ENCODE measurements at regions not wholly inside any gene's neighbourhood (a gene's known extent, or its start where the extent isn't known, plus 50 kb on each side); places are given as distances from the start of the nearest gene placed in this dataset.

DNA sequence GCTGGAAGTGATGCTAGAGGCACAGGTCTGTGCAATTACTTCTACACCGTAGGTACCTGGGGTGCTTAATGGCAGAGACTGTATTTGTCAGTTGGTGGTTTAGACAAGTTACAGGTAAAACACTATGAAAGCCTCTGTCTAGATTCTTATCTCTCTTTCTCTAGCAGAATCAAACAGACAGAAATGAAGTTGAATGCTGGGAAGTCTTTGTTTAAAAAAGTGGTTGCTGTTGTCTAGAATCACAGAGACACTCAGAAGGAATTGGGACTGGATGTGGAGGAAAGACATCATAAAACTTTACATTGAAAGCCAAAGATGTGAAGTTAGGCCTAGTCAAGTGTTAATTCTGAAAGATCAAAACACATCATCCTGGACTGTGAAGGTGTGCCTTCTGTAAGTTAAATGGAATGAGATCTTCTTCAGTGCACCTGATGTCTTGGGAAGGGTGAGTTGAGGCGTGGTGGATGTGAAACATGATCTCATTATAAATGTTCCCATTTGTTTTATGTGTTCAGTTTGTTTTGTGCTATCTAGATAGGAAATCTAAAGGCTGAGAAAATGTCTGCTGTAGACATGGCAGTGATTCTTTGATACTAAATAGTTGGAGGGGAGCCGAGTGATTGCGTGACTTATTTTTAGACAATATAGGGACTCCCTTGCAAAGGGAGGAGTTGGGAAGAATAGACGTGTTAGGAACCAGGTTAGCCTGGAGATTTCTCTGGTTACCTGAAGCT lies 290.2 kb downstream of the SOX4 start:
- DNase-seq (ENCODE audit: low read depth, low spot score) = no peak

DNA sequence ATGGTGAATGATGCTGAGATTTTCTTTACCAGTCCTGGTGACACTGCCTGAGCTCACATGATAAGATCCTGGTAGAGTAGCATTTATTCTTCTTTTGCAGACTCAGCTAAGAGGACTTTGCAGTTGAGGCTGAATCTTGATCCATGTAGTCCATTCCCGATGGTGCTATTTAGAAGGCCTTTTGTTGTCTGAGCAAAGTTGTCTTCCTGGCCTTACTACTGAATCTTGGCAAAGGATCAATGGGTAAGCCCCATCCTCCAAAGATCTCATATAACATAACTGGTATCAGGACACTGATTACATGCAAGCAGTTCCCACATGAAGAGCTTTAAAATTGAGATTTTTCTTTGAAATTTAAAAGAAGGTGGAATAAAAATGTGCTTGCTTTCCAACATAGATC lies 291.6 kb downstream of the SOX4 start:
- DNase-seq (ENCODE audit: low read depth, low spot score) = peak; percentile 10

DNA sequence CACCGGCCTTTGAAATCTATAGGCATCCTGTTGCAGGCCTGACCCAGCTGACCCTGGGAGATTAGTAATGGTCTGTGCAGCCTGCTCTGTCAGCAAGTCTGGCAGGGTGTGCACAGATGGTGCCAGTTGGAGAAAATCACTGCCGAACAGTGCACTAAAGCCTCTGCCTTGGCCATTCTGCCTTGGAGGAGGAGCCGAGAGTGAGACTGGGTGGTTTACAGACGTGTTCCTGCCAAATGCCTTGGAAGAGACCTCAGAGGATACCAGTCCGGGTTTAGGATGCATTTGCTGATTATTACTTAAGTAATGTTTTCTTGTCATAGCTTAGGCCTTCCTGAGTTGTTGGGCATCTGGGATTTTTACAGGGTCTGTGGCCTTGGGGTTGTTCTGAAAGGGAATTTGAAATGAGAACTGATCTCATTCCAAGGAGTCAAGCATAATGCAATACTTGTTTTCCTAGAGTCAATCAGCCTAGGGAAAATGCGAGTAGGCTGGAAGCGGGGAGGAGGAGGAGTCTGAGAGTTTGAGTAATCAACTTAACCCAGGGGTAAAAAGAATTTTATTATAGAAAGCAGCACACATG lies 292.1 kb downstream of the SOX4 start:
- peak; percentile 84 for DNase-seq (ENCODE audit: low read depth, low spot score)

DNA sequence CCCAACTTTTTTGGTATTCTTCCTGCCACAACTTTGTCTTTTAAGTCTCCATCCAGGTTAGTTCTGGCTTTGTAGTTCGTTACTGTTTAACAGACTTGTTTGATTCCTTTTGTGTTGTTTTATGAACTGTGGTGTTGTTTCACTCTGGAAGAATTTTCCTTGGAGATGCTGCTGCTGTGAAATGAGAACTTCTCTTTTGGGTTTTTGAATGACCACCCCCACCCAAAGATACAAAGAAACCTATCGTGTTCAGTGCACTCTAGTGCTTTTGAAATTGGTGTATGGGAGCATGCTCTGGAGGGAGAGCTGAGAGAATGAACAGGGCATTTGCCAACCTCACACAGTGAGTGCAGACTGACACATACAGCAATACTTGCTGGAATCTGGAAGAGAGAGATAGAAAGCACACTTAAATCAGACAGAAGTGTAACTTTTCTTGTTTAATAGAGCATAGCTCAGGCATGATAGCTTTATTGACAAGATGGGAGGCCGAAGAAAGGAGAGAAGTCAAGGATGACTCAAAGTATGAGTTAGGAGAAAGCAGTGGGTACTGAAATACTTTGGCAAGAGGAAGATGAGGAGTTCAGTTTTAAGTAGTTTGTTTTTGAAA lies 293.1 kb downstream of the SOX4 start:
- DNase-seq (ENCODE audit: low read depth, low spot score) = no peak

DNA sequence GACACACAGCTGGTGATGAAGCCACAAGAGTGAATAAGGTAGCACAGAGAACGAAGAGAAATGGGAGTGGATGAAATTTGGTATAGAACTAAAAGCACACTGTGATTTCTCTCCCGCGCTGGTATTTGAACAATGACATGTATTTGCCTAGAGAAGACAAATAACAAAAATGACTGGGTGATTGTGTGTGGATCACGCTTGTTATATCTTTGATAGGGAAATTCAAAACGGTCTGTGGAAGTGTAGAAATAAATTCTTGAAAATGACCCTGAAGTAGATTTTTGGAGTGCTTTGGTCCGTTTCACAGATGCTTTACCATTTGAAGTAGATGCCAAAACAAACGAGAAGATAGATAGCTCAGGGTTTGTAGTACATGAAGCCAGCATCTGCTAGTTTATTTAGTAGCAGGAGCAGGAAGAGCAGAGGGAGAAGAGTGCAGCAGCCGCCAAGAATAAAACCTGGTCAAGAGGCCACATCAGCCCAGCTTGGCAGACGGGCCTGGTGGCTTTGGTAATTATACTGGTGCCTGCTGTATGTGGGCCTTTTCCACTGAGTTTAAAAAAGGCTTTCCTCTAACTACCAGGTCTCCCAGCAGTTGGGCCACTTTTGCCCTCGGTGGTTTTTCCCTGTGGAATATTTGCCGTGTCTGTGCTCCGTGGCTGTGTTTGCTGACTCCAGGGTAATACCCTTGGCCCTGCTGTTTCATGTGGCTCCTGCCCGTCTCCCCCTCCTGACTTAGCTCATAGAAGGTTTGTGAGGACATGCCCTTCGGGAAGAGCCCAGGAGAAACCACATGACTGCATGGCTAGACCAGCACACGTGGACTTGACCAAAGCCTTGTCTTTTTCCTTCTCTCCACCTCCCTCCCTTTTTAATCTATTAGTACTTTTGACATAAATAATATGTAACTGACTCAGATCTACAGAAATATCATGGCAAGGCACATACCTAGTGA lies 294.0 kb downstream of the SOX4 start:
- DNase-seq (ENCODE audit: low read depth, low spot score) = no peak

DNA sequence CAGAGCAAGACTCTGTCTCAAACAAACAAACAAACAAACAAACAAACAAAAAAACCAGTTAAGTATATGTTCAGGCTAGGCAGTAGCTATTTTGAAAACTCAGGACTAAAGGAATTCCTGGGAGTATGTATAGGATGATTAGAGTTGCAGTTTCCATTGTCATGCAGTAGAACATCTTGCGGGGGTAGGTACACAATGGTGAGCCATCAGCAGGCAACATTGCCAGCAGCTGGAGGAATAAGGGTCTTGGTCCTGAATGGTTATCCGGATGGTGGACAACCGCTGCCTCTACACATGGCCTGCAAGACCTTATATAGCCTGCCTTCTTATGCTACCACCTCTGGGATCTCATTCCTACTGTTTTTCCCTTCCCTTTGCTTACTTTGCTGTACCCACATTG lies 297.5 kb downstream of the SOX4 start:
- no peak for DNase-seq (ENCODE audit: low read depth, low spot score)

DNA sequence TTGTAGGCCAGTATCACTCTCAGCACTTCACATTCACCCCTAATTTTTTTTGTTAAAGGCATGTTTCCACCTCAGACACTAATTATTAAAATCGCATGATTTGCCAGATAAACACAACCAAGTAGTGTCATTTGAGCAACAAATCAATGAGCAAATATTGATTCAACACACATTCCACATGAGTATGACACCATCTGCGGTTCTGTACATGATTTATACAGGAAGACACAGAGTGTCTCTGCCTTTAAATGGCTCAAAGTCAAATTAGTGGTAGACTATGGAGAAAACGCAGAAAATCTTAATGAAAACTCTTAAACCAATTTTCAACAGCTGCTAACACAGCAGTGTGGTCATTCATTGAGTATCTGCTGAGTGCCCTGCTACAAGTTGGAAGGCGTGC lies 300.2 kb downstream of the SOX4 start:
- no peak for DNase-seq (ENCODE audit: low read depth, low spot score)

DNA sequence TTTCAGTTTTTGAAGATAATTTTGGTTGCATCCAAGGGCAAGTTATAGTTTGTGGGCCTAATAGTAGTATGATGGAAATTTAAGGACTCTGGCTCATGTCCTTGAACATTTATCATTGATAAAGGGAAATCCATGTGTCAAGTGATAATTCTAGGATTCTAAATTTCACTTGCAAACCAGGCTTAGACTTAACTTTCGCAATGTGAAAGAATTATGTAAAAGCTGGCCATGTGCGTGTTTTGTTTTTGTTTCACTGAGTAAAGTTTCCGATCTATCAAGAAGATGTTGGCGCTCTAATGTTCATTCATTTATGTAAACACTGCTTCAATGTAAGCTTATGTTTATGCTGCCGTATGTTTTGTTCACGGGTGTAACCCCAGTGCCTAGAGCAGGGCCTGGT lies 302.0 kb downstream of the SOX4 start:
- DNase-seq (ENCODE audit: low read depth, low spot score) = no peak

DNA sequence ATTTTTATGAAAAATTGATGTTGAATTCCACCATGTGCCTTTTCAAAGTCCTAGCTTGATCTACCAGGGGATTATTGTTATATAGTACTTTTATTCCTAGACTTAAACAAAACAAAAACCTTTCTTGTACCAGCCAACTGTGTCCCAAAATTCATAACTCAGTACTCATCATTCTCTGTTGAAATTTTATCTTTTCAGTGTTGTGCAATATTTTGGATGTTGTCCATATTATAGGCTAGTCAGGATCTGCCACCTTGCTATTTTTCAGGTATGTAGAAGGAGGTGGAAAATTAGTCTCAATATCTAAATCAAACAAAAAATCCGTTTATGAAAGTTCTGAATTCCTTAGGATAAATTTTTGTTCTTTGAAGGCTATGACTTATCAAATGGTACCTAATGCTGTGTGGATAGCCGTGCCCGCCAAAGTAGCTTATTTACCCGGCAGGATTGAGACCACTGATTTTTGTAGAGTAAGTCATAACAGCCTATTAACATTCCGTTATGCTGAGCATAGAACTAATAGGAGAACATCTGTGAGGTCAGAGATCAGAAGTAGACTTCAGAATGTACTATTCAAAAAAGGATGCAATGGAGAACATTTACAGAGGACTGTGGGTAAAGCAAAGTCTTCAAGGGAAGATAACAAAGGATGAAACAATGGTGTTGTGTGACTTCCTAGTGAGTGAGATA lies 304.7 kb downstream of the SOX4 start:
- DNase-seq (ENCODE audit: low read depth, low spot score) = no peak

DNA sequence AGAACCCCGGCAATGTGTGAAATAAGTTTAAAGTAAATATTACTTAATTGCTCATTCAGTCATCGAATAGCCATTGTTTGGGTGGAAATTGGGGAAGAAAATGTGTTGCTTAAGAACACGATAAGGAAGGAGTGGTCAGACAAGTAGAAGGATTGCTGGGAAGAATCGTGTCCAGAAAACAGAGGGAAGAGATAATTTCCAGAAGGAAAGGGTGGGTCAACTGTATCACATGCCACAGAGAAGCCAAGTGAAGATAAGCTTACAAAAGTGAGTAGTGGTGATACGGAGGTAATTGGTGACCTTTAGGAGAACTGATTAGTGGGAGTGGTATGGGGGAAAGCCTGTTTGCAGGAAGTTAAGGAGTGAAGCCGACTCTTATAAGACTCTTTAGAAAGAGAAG lies 306.2 kb downstream of the SOX4 start:
- no peak for DNase-seq (ENCODE audit: low read depth, low spot score)

DNA sequence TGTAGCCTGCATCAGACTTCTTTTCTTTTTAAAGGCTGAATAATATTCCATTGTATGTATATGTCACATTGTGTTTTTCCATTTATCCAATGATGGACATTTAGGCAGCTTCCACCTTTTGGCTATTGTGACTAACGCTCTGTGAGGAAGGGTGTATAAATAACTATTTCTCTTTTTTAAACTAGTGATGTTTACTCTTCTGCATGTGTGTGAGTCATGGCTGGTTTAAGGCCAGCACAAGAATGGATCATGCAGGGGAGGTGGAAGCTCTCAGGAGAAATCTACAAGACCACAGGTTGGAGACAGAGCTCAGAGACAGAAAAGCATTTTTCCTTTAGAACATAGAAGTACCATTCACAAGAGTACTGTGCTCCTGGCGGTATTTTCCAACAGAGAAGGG lies 307.2 kb downstream of the SOX4 start:
- no peak for DNase-seq (ENCODE audit: low read depth, low spot score)

DNA sequence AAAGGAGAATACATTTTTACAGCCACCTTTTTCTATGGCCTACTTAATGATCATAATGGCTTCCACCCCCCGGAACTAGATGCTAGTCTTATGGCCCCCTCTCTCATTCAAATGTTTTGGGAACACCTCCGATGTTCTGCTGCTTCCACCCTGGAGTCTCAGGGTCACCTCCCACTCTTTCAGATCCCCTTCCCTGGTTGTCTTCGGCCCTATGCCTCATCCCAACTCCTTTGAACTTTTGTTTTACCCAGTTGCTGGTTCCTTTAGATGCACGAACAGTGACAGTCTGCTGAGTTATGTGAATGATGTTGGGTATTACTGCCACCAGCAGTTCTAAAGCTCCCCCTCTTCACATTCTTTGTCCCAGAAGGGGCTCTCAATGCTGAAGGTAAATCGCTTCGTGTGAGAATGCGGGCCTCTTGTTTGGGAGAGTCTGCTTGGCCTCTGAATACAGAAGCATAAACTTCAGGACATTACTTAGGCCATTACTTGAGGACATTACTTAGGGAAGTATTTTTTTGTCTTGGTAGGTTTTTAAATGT lies 309.1 kb downstream of the SOX4 start:
- DNase-seq (ENCODE audit: low read depth, low spot score) = no peak

DNA sequence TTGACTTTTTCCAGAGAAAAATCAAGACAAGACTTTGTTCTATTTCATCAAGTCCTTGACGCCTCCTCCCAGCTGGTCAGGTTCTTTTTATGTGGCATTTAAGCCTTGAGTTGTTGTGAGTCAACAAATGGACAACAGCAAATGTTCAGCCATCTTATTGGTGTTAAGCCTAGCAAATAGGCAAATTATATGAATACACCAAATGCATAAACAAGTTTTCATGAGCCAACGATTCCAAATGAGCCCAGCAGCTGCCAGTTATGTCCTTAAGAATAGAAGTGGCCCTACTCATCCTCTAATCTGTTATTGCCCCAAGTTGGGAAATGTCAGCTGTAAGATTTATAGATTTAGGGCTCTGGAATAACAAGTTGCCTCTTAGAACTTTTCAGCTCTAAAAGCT lies 312.0 kb downstream of the SOX4 start:
- DNase-seq (ENCODE audit: low read depth, low spot score) = no peak

DNA sequence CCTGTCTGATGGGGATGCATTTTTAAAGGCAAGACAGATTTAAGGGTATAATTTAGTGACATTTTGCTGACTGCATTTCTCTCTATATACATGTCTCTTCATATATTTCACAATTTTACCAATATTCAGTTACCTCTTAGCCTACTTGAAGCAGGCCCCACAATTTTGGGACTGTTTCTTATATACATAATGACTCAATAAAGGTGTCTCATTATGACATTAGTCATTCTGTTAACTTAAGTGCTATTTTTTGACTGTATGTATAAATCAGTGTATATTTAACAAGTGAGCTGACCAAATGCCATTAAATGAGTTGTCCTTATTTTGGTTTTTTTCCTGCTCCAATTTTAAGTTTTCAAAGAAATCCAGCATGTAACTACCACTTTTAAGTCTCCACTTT lies 313.3 kb downstream of the SOX4 start:
- no peak for DNase-seq (ENCODE audit: low read depth, low spot score)

DNA sequence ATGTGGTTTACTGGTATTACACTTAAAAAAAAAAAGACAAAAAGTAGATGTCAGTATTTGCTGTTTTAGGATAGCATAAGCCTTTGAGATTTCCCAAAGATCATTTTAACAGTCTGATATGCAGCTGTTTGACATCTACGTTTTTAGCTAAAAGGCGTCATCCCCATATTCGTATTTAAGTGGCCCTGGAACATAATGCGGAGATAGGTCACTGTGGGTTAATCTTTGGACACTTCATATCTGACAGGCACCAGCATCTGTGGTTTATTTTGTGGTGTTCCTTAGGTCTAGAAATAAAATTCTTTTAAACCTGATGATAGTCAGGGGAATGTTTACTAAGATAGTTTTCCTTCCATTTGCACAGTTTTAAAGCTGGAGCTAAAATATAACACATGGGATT lies 313.7 kb downstream of the SOX4 start:
- DNase-seq (ENCODE audit: low read depth, low spot score) = no peak

DNA sequence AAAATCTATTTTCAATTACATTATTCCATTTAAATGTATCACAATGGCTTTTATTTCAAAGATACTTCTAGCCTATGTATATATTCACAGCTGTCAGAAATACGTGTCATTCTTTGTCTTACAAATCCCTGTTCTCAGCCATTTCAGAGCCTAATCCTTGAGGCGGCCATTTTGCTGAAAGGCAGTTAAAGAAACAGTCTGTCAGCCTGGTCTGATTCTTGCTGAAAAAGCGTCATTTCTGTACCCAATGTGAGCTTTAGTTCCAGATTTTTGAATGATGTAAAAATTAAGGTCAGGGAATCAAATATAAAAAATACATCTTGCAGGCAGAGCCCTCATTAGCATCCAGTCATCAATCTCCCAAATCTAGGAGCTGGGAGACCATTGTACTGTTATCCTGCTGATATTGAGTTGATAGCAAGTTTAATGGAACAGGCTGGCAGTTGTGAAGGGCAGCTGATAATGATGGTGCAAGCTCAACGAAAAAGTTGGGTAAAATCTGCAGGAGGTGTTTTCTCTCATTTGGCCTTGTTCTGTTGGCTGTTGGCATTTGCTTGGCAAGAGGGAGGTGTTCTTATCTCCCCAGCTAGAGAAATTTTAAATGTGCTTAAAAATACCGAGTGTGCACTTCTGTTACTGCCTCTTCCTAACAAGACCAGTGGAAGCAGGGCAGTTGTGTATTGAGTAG lies 314.8 kb downstream of the SOX4 start:
- DNase-seq (ENCODE audit: low read depth, low spot score) = no peak

DNA sequence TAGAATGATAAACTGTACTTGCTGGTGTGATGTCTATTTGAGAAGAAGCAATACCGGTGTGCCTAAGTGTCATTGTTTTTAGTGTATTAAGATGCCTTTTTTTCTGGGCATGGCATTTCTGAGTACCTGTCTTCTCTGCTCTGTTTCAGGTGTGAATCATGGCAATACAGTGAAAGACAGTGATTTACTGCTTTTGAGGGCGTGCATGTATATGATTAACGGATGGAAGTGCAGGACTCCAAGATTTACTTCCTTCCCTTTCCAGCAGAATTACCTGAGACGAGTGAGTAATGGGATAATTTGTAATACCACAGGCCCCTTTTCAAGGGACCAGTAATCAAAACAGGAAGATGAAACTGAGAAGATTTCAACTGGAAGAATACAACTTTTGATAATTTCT lies 315.8 kb downstream of the SOX4 start:
- DNase-seq (ENCODE audit: low read depth, low spot score) = no peak

DNA sequence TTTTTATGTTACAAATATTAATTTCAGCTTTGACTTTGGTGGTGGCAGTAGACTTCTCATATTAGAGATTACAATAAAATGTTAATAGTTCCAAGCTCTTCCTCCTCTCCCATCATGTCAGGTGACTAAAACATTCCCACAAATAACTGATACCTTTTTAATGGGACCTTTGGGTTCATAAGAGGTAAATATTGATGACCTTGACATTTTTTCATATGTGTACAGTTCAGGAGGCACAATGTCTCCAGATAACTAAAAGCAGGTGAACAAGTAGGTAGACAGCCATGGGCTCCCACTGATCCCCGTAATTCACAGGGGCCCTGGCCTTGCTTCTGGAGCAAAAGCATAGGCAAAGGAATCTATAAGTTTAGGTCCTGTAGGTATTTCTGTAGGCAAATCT lies 317.7 kb downstream of the SOX4 start:
- DNase-seq (ENCODE audit: low read depth, low spot score) = no peak

DNA sequence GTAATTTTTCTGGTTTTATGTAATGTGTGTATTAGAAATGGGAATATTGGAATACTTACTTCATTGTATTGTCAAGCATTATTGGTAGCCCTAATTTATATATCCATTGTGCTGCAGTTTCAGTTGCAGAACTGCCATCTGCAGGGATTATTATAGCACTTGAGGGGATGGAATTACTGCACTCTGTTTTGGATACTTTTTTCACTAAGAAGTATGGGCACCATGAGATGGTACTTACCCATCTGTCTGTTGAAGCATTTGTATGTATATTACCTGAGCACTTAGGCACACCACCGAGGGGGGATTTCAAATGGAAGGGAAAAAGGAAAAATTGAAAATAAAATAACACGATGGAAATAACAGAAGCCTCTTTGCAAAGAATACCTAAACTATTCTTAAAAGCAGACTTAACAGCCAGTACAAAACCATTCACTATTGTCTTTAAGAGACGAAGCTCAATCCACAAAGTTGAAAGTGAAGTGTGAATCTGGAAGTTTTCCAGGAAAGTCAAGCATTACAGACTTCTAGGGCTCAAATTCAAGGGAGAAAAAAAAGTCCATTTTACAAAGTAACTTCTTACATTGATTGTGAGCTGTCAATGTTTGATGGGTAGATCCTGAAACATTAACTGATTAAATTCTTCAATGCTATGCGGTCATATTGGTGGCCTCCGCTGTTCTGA lies 318.7 kb downstream of the SOX4 start:
- no peak for DNase-seq (ENCODE audit: low read depth, low spot score)

Data from pulmonary artery endothelial cell (primary cell).